GM19238 (cell line): ENCODE measurements at regions not wholly inside any gene's neighbourhood (a gene's known extent, or its start where the extent isn't known, plus 50 kb on each side); places are given as distances from the start of the nearest gene placed in this dataset.

Experiments
- DNase-seq: peaks from one replicate; pipeline ENCODE4 v3.0.0; 2011; ENCODE audit warnings: low spot score; ENCODE audit not compliant: insufficient read length

GRCh38 chr7:36802459-36803135 lies 78.3 kb upstream of the AOAH start:
- no peak for DNase-seq

GRCh38 chr7:36796850-36797536 lies 72.7 kb upstream of the AOAH start:
- no peak for DNase-seq

- DNase-seq: no peak
These were observed 71.2 kb upstream of the AOAH start for GRCh38 chr7:36795451-36796021.

GRCh38 chr7:36794689-36795088 lies 70.4 kb upstream of the AOAH start:
- no peak for DNase-seq

GRCh38 chr7:36792421-36792820 lies 68.1 kb upstream of the AOAH start:
- DNase-seq: no peak

GRCh38 chr7:36790311-36790787 lies 66.1 kb upstream of the AOAH start:
- DNase-seq: no peak

GRCh38 chr7:36788825-36789470 lies 64.7 kb upstream of the AOAH start:
- no peak for DNase-seq

GRCh38 chr7:36787933-36788378 lies 63.7 kb upstream of the AOAH start:
- DNase-seq: no peak

- DNase-seq: peak; percentile 57
These were observed 61.0 kb upstream of the AOAH start for GRCh38 chr7:36784991-36785940.

GRCh38 chr7:36781011-36781738 lies 56.9 kb upstream of the AOAH start:
- no peak for DNase-seq

GRCh38 chr7:36777855-36778254 lies 53.6 kb upstream of the AOAH start:
- no peak for DNase-seq

- no peak for DNase-seq
These were observed 52.8 kb upstream of the AOAH start for GRCh38 chr7:36777062-36777461.

- no peak for DNase-seq
These were observed 51.4 kb upstream of the AOAH start for GRCh38 chr7:36775676-36776075.

- DNase-seq: no peak
These were observed 50.8 kb upstream of the AOAH start for GRCh38 chr7:36775061-36775620.
